ENCODE measurements at regions not wholly inside any gene's neighbourhood (a gene's known extent, or its start where the extent isn't known, plus 50 kb on each side); places are given as distances from the start of the nearest gene placed in this dataset.

DNA sequence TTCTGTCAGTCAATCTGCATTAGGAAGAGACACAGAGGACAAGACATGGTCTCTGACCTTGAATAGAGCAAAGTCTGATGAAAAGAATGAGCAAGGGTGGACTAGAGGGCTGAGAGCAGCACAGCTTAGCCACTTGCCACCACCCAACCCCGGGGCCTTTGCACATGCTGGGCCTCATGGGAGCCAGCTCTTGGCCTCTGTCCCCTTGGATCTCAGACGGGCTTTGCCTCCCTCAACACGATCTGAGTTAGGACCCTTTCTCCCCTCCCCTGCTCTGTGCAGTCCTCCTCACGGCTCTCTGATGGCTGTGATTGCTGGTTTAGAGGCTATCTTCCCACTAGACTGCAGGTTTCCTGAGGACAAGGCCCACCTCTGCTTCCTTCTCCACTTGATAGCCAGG lies 131.6 kb upstream of the B3GAT1 start (continued):
- TF ChIP-seq CBX3 (IDR thresholded peaks at IDR 0.05; ENCODE audit: low read depth) = no peak

DNA sequence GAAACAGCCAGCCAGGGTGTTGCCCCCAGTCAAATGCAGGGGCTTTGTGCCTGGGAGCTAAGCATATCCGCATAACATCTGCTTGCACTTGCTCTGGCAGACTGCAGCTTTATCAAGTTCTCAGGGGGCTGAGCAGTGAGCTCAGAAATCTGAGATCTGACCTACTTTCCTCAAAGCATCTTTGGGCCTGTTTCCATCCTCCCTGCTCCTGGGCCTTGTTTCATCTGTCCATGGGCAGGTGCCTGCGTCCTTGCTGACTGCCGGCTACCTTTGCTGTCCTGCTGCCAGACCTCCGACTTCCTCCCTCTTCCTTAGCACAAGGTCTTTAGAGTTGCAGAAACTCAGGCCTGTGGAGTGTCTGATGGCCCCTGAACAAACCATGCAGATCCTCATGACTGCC lies 131.2 kb upstream of the B3GAT1 start:
- Histone ChIP-seq H3K79me2 (ENCODE audit: insufficient read depth, low read length) (no peaks in the 10 kb centered on the region), H3K4me3 (replicated peaks in 1 of 2; ENCODE audit: low read depth in 1 of 2, low read length in 2 of 2) (no peak overlapping the region), H3K4me2 (ENCODE audit: low read length) (no peak overlapping the region), H4K20me1 (ENCODE audit: insufficient read depth) (no peaks in the 10 kb centered on the region), H3K9me2 (ENCODE audit: insufficient read depth) (no peaks in the 10 kb centered on the region), H3K9me3 (ENCODE audit: control insufficient read depth in 1 of 2, insufficient read depth in 1 of 2, low read depth in 1 of 2, low read length in 2 of 2) (no peaks in the 10 kb centered on the region), H2AFZ (ENCODE audit: low read depth, low read length, poor library complexity, severe bottlenecking) (no peak overlapping the region), H3K4me1 (ENCODE audit: control insufficient read depth in 1 of 2, insufficient read depth in 2 of 2, low read length in 2 of 2) (peaks cover 8 to 35% of the 10 kb centered on the region in 2 experiments), H3K27ac (ENCODE audit: low read depth, low read length) (no peak overlapping the region), H3K27me3 (ENCODE audit: insufficient read depth, low read length) (no peaks in the 10 kb centered on the region), H3K9ac (ENCODE audit: low read length) (no peak overlapping the region), H3K36me3 (ENCODE audit: control insufficient read depth in 1 of 2, insufficient read depth in 2 of 2, low read length in 2 of 2) (no peaks in the 10 kb centered on the region)
- ChIA-PET POLR2A (no interaction called here), CTCF (no interaction called here), RAD21 (ENCODE audit: low non-redundant PET in 1 of 2, low total read pairs in 2 of 2, uncharacterized antibody in 2 of 2, unreplicated experiment in 2 of 2) (no interaction called here)
- intact Hi-C loops (cut with micrococcal nuclease) = no loop called here
- TF ChIP-seq POLR2AphosphoS5 (IDR thresholded peaks at IDR 0.05; ENCODE audit: low read depth, low read length) = no peak
- no peak for TF ChIP-seq CBX3 (IDR thresholded peaks at IDR 0.05; ENCODE audit: low read depth)
- TF ChIP-seq, protein P1, sequence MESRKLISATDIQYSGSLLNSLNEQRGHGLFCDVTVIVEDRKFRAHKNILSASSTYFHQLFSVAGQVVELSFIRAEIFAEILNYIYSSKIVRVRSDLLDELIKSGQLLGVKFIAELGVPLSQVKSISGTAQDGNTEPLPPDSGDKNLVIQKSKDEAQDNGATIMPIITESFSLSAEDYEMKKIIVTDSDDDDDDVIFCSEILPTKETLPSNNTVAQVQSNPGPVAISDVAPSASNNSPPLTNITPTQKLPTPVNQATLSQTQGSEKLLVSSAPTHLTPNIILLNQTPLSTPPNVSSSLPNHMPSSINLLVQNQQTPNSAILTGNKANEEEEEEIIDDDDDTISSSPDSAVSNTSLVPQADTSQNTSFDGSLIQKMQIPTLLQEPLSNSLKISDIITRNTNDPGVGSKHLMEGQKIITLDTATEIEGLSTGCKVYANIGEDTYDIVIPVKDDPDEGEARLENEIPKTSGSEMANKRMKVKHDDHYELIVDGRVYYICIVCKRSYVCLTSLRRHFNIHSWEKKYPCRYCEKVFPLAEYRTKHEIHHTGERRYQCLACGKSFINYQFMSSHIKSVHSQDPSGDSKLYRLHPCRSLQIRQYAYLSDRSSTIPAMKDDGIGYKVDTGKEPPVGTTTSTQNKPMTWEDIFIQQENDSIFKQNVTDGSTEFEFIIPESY (IDR thresholded peaks at IDR 0.05; ENCODE audit: extremely low read depth, insufficient replicate concordance, low read length) = no peak
- TF ChIP-seq EZH2phosphoT487 (IDR thresholded peaks at IDR 0.05; ENCODE audit: borderline replicate concordance) = no peak
- no peak for TF ChIP-seq ZFX (IDR thresholded peaks at IDR 0.05)
- TF ChIP-seq, protein P2, sequence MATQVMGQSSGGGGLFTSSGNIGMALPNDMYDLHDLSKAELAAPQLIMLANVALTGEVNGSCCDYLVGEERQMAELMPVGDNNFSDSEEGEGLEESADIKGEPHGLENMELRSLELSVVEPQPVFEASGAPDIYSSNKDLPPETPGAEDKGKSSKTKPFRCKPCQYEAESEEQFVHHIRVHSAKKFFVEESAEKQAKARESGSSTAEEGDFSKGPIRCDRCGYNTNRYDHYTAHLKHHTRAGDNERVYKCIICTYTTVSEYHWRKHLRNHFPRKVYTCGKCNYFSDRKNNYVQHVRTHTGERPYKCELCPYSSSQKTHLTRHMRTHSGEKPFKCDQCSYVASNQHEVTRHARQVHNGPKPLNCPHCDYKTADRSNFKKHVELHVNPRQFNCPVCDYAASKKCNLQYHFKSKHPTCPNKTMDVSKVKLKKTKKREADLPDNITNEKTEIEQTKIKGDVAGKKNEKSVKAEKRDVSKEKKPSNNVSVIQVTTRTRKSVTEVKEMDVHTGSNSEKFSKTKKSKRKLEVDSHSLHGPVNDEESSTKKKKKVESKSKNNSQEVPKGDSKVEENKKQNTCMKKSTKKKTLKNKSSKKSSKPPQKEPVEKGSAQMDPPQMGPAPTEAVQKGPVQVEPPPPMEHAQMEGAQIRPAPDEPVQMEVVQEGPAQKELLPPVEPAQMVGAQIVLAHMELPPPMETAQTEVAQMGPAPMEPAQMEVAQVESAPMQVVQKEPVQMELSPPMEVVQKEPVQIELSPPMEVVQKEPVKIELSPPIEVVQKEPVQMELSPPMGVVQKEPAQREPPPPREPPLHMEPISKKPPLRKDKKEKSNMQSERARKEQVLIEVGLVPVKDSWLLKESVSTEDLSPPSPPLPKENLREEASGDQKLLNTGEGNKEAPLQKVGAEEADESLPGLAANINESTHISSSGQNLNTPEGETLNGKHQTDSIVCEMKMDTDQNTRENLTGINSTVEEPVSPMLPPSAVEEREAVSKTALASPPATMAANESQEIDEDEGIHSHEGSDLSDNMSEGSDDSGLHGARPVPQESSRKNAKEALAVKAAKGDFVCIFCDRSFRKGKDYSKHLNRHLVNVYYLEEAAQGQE (IDR thresholded peaks at IDR 0.05; ENCODE audit: low read depth) = no peak
- TF ChIP-seq, protein P3, sequence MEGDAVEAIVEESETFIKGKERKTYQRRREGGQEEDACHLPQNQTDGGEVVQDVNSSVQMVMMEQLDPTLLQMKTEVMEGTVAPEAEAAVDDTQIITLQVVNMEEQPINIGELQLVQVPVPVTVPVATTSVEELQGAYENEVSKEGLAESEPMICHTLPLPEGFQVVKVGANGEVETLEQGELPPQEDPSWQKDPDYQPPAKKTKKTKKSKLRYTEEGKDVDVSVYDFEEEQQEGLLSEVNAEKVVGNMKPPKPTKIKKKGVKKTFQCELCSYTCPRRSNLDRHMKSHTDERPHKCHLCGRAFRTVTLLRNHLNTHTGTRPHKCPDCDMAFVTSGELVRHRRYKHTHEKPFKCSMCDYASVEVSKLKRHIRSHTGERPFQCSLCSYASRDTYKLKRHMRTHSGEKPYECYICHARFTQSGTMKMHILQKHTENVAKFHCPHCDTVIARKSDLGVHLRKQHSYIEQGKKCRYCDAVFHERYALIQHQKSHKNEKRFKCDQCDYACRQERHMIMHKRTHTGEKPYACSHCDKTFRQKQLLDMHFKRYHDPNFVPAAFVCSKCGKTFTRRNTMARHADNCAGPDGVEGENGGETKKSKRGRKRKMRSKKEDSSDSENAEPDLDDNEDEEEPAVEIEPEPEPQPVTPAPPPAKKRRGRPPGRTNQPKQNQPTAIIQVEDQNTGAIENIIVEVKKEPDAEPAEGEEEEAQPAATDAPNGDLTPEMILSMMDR (IDR thresholded peaks at IDR 0.05 in 2 of 3, conservative IDR thresholded peaks at IDR 0.05 in 1 of 3; ENCODE audit: borderline replicate concordance in 1 of 3, insufficient read depth in 1 of 3, low read depth in 2 of 3, low read length in 2 of 3) = no peak
- TF ChIP-seq YY1 (IDR thresholded peaks at IDR 0.05; ENCODE audit: extremely low read depth, insufficient replicate concordance, low read depth, low read length) = no peak
- no peak for TF ChIP-seq FOSL1 (IDR thresholded peaks at IDR 0.05; ENCODE audit: low read depth)
- TF ChIP-seq EGR1 (IDR thresholded peaks at IDR 0.05; ENCODE audit: low read depth) = no peak
- TF ChIP-seq, protein P4, sequence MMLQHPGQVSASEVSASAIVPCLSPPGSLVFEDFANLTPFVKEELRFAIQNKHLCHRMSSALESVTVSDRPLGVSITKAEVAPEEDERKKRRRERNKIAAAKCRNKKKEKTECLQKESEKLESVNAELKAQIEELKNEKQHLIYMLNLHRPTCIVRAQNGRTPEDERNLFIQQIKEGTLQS (IDR thresholded peaks at IDR 0.05) = no peak
- TF ChIP-seq EZH2 (IDR thresholded peaks at IDR 0.05) = no peak
- no peak for ATAC-seq
- no peak for DNase-seq (ENCODE audit: low read depth, low spot score)
- BruUV-seq (replicated peaks) = no TSS peak

All from HCT116 (cell line).